ENCODE measurements at regions not wholly inside any gene's neighbourhood (a gene's known extent, or its start where the extent isn't known, plus 50 kb on each side); places are given as distances from the start of the nearest gene placed in this dataset.

- Histone ChIP-seq H3K27me3 (ENCODE audit: insufficient read depth, low read length, poor library complexity, severe bottlenecking) (no peaks in the 10 kb centered on the region), H3K79me2 (ENCODE audit: insufficient read depth, low read length) (no peaks in the 10 kb centered on the region), H4K20me1 (ENCODE audit: insufficient read depth, low read length, poor library complexity, severe bottlenecking) (no peaks in the 10 kb centered on the region), H3K4me3 (ENCODE audit: low read length, poor library complexity, severe bottlenecking) (no peak overlapping the region), H3K9me2 (replicated peaks; ENCODE audit: low read depth, low read length) (no peaks in the 10 kb centered on the region), H2AFZ (ENCODE audit: low read length) (no peak overlapping the region), H3K9ac (ENCODE audit: low read depth, low read length, poor library complexity, severe bottlenecking) (no peak overlapping the region), H3F3A (ENCODE audit: low read depth) (no peaks in the 10 kb centered on the region), H3K9me3 (ENCODE audit: insufficient read depth, low read depth, low read length) (peaks cover 4% of the 10 kb centered on the region; the same call in 1 of the 2 replicates), H3K4me2 (ENCODE audit: low read depth, low read length, poor library complexity, severe bottlenecking) (no peak overlapping the region), H3K36me3 (ENCODE audit: insufficient read depth, low read length) (no peaks in the 10 kb centered on the region), H3K4me1 (ENCODE audit: insufficient read depth, low read length, poor library complexity, severe bottlenecking) (no peaks in the 10 kb centered on the region)
- TF ChIP-seq, protein P1, sequence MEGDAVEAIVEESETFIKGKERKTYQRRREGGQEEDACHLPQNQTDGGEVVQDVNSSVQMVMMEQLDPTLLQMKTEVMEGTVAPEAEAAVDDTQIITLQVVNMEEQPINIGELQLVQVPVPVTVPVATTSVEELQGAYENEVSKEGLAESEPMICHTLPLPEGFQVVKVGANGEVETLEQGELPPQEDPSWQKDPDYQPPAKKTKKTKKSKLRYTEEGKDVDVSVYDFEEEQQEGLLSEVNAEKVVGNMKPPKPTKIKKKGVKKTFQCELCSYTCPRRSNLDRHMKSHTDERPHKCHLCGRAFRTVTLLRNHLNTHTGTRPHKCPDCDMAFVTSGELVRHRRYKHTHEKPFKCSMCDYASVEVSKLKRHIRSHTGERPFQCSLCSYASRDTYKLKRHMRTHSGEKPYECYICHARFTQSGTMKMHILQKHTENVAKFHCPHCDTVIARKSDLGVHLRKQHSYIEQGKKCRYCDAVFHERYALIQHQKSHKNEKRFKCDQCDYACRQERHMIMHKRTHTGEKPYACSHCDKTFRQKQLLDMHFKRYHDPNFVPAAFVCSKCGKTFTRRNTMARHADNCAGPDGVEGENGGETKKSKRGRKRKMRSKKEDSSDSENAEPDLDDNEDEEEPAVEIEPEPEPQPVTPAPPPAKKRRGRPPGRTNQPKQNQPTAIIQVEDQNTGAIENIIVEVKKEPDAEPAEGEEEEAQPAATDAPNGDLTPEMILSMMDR (conservative IDR thresholded peaks at IDR 0.05; ENCODE audit: low read length): no peak
- TF ChIP-seq EZH2phosphoT487 (IDR thresholded peaks at IDR 0.05; ENCODE audit: borderline replicate concordance): no peak
Measured at GRCh38 chr5:2280318-2280717, 397.6 kb upstream of the IRX4 start.

DNA sequence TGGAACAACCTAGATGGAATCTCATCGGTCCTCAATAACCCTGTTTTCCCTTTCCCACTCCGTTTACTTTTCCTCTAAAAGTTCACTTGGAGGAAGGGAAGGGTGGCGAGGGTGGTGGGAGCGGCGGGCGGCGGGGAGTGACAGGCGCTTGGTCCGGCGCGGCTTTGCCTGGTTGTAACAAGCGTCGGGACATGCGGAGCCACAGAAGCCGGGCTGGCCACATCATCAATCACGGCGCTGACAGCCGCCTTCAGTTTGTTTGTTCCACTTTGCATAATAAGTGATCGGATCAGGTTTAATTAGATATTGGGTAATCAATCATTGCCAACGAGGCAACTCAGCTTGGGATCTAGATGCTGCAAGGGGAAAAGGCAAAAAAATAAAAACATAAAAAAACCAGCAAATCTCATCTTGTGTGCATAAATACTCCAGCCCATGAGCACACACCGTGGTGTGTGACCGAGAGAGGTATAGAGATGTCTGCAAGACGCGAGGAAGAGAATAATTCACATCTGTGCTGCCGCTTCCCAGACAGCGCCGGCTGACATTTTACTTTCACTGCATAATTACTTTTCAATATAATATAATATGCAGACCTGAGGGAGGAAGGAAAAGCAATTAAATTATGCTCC, 396.2 kb upstream of the IRX4 start:
- H3K4me1 ChIP-seq (ENCODE audit: insufficient read depth, low read length, poor library complexity, severe bottlenecking): no peaks in the 10 kb centered on the region
- H3K4me3 ChIP-seq (ENCODE audit: low read length, poor library complexity, severe bottlenecking): no peak overlapping the region
- no peak for TF ChIP-seq EZH2phosphoT487 (IDR thresholded peaks at IDR 0.05; ENCODE audit: borderline replicate concordance)
- TF ChIP-seq, protein P1 (conservative IDR thresholded peaks at IDR 0.05; ENCODE audit: low read length): no peak
- no peaks in the 10 kb centered on the region for H3K79me2 ChIP-seq (ENCODE audit: insufficient read depth, low read length)
- no peaks in the 10 kb centered on the region for H4K20me1 ChIP-seq (ENCODE audit: insufficient read depth, low read length, poor library complexity, severe bottlenecking)
- H3K9me2 ChIP-seq (replicated peaks; ENCODE audit: low read depth, low read length): no peaks in the 10 kb centered on the region
- no peak overlapping the region for H3K4me2 ChIP-seq (ENCODE audit: low read depth, low read length, poor library complexity, severe bottlenecking)
- peaks cover 4% of the 10 kb centered on the region; the same call in 1 of the 2 replicates for H3K9me3 ChIP-seq (ENCODE audit: insufficient read depth, low read depth, low read length)
- no peaks in the 10 kb centered on the region for H3K36me3 ChIP-seq (ENCODE audit: insufficient read depth, low read length)
- no peak overlapping the region for H3K9ac ChIP-seq (ENCODE audit: low read depth, low read length, poor library complexity, severe bottlenecking)
- no peaks in the 10 kb centered on the region for H3F3A ChIP-seq (ENCODE audit: low read depth)
- H3K27me3 ChIP-seq (ENCODE audit: insufficient read depth, low read length, poor library complexity, severe bottlenecking): no peaks in the 10 kb centered on the region
- no peak overlapping the region for H2AFZ ChIP-seq (ENCODE audit: low read length)

- no peaks in the 10 kb centered on the region for H3F3A ChIP-seq (ENCODE audit: low read depth)
- H3K79me2 ChIP-seq (ENCODE audit: insufficient read depth, low read length): no peaks in the 10 kb centered on the region
- no peak overlapping the region for H2AFZ ChIP-seq (ENCODE audit: low read length)
- H3K27me3 ChIP-seq (ENCODE audit: insufficient read depth, low read length, poor library complexity, severe bottlenecking): no peaks in the 10 kb centered on the region
- H3K4me3 ChIP-seq (ENCODE audit: low read length, poor library complexity, severe bottlenecking): no peak overlapping the region
- no peaks in the 10 kb centered on the region for H3K9me2 ChIP-seq (replicated peaks; ENCODE audit: low read depth, low read length)
- H3K36me3 ChIP-seq (ENCODE audit: insufficient read depth, low read length): no peaks in the 10 kb centered on the region
- no peaks in the 10 kb centered on the region for H4K20me1 ChIP-seq (ENCODE audit: insufficient read depth, low read length, poor library complexity, severe bottlenecking)
- no peak overlapping the region for H3K4me2 ChIP-seq (ENCODE audit: low read depth, low read length, poor library complexity, severe bottlenecking)
- H3K4me1 ChIP-seq (ENCODE audit: insufficient read depth, low read length, poor library complexity, severe bottlenecking): no peaks in the 10 kb centered on the region
- no peak overlapping the region for H3K9ac ChIP-seq (ENCODE audit: low read depth, low read length, poor library complexity, severe bottlenecking)
- TF ChIP-seq, protein P1 (conservative IDR thresholded peaks at IDR 0.05; ENCODE audit: low read length): no peak
- TF ChIP-seq EZH2phosphoT487 (IDR thresholded peaks at IDR 0.05; ENCODE audit: borderline replicate concordance): no peak
- peaks cover 4% of the 10 kb centered on the region; the same call in 1 of the 2 replicates for H3K9me3 ChIP-seq (ENCODE audit: insufficient read depth, low read depth, low read length)
Measured at GRCh38 chr5:2277886-2278285, 395.2 kb upstream of the IRX4 start.

Data from Loucy (cell line).